ENCODE measurements at regions not wholly inside any gene's neighbourhood (a gene's known extent, or its start where the extent isn't known, plus 50 kb on each side); places are given as distances from the start of the nearest gene placed in this dataset.
"Not testable (repeated sequence)": the region's sequence is repeated elsewhere in the genome, so short reads cannot be mapped to it uniquely, and the experiment has no call there.

GRCh38 chr11:90744169-90744568 lies 521.3 kb upstream of the CHORDC1 start:
- H3K4me1 Mint-ChIP-seq, result no peaks in the 10 kb centered on the region
- peaks cover 8 to 14% of the 10 kb centered on the region in 2 donors for H3K9me3 Mint-ChIP-seq
- no peaks in the 10 kb centered on the region for H3K36me3 Mint-ChIP-seq
- H3K4me3 Mint-ChIP-seq, result no peak overlapping the region
- no peak overlapping the region for H3K27ac Mint-ChIP-seq
- ATAC-seq (replicated peaks) (no peak), DNase-seq (no peak)
- H3K27me3 Mint-ChIP-seq, result no peaks in the 10 kb centered on the region

- Mint-ChIP-seq H3K9me3 (peaks cover under 1 to 6% of the 10 kb centered on the region in 2 donors), H3K27me3 (no peaks in the 10 kb centered on the region), H3K36me3 (no peaks in the 10 kb centered on the region), H3K27ac (no peak overlapping the region), H3K4me3 (no peak overlapping the region), H3K4me1 (no peaks in the 10 kb centered on the region)
- ATAC-seq (replicated peaks) (no peak), DNase-seq (no peak)
These were observed 516.0 kb upstream of the CHORDC1 start for GRCh38 chr11:90738799-90739198.

GRCh38 chr11:90737444-90738050 lies 514.7 kb upstream of the CHORDC1 start:
- Mint-ChIP-seq H3K36me3 (no peaks in the 10 kb centered on the region), H3K27me3 (no peaks in the 10 kb centered on the region), H3K27ac (no peak overlapping the region), H3K9me3 (peaks cover 0 to 6% of the 10 kb centered on the region in 2 donors), H3K4me1 (no peaks in the 10 kb centered on the region), H3K4me3 (no peak overlapping the region)
- ATAC-seq (replicated peaks), result no peak
- DNase-seq, result no peak

- DNase-seq (no peak), ATAC-seq (replicated peaks) (no peak)
- no peaks in the 10 kb centered on the region for H3K4me1 Mint-ChIP-seq
- H3K4me3 Mint-ChIP-seq, result no peak overlapping the region
- no peaks in the 10 kb centered on the region for H3K27me3 Mint-ChIP-seq
- H3K36me3 Mint-ChIP-seq, result no peaks in the 10 kb centered on the region
- no peak overlapping the region for H3K27ac Mint-ChIP-seq
- H3K9me3 Mint-ChIP-seq, result peaks cover 0 to 5% of the 10 kb centered on the region in 2 donors
These were observed 509.6 kb upstream of the CHORDC1 start for GRCh38 chr11:90732486-90732885.

GRCh38 chr11:90723475-90723874 lies 500.6 kb upstream of the CHORDC1 start:
- Mint-ChIP-seq H3K4me3 (no peak overlapping the region), H3K9me3 (peaks cover 3 to 10% of the 10 kb centered on the region in 2 donors), H3K27me3 (no peaks in the 10 kb centered on the region), H3K36me3 (no peaks in the 10 kb centered on the region), H3K27ac (no peak overlapping the region), H3K4me1 (no peaks in the 10 kb centered on the region)
- ATAC-seq (replicated peaks) (no peak), DNase-seq (no peak)

GRCh38 chr11:90722552-90723190 lies 499.8 kb upstream of the CHORDC1 start:
- H3K27ac Mint-ChIP-seq, result no peak overlapping the region
- peaks cover 3 to 6% of the 10 kb centered on the region in 2 donors for H3K9me3 Mint-ChIP-seq
- H3K27me3 Mint-ChIP-seq, result no peaks in the 10 kb centered on the region
- DNase-seq (no peak), ATAC-seq (replicated peaks) (no peak)
- H3K36me3 Mint-ChIP-seq, result no peaks in the 10 kb centered on the region
- H3K4me1 Mint-ChIP-seq, result no peaks in the 10 kb centered on the region
- H3K4me3 Mint-ChIP-seq, result no peak overlapping the region

- Mint-ChIP-seq H3K4me3 (no peak overlapping the region), H3K36me3 (no peaks in the 10 kb centered on the region), H3K9me3 (peaks cover 19 to 24% of the 10 kb centered on the region in 2 donors), H3K27ac (no peak overlapping the region), H3K27me3 (no peaks in the 10 kb centered on the region), H3K4me1 (no peaks in the 10 kb centered on the region)
- DNase-seq, result no peak
- ATAC-seq (replicated peaks), result no peak
These were observed 494.7 kb upstream of the CHORDC1 start for GRCh38 chr11:90717522-90717921.

GRCh38 chr11:90705661-90706060 lies 482.8 kb upstream of the CHORDC1 start:
- Mint-ChIP-seq H3K27me3 (no peaks in the 10 kb centered on the region), H3K9me3 (peaks cover 2 to 3% of the 10 kb centered on the region in 2 donors), H3K27ac (no peak overlapping the region), H3K36me3 (no peaks in the 10 kb centered on the region), H3K4me1 (no peaks in the 10 kb centered on the region), H3K4me3 (no peak overlapping the region)
- ATAC-seq (replicated peaks) (no peak), DNase-seq (no peak)

GRCh38 chr11:90704510-90704909 lies 481.7 kb upstream of the CHORDC1 start:
- no peak overlapping the region for H3K27ac Mint-ChIP-seq
- no peaks in the 10 kb centered on the region for H3K4me1 Mint-ChIP-seq
- H3K27me3 Mint-ChIP-seq, result no peaks in the 10 kb centered on the region
- DNase-seq (no peak), ATAC-seq (replicated peaks) (no peak)
- H3K4me3 Mint-ChIP-seq, result no peak overlapping the region
- no peaks in the 10 kb centered on the region for H3K36me3 Mint-ChIP-seq
- peaks cover 2 to 3% of the 10 kb centered on the region in 2 donors for H3K9me3 Mint-ChIP-seq

GRCh38 chr11:90701716-90702115 lies 478.9 kb upstream of the CHORDC1 start:
- DNase-seq (no peak), ATAC-seq (replicated peaks) (no peak)
- Mint-ChIP-seq H3K27me3 (no peaks in the 10 kb centered on the region), H3K36me3 (no peaks in the 10 kb centered on the region), H3K4me3 (no peak overlapping the region), H3K9me3 (peaks cover 0 to 3% of the 10 kb centered on the region in 2 donors), H3K4me1 (no peaks in the 10 kb centered on the region), H3K27ac (no peak overlapping the region)

- Mint-ChIP-seq H3K27me3 (no peaks in the 10 kb centered on the region), H3K27ac (no peak overlapping the region), H3K36me3 (no peaks in the 10 kb centered on the region), H3K4me1 (no peaks in the 10 kb centered on the region), H3K9me3 (peaks cover 0 to 3% of the 10 kb centered on the region in 2 donors), H3K4me3 (no peak overlapping the region)
- DNase-seq (no peak), ATAC-seq (replicated peaks) (no peak)
These were observed 478.1 kb upstream of the CHORDC1 start for GRCh38 chr11:90700789-90701439.

- ATAC-seq (replicated peaks) (no peak), DNase-seq (no peak)
- H3K36me3 Mint-ChIP-seq, result no peaks in the 10 kb centered on the region
- no peak overlapping the region for H3K27ac Mint-ChIP-seq
- H3K9me3 Mint-ChIP-seq, result peaks cover 1 to 3% of the 10 kb centered on the region in 2 donors
- H3K27me3 Mint-ChIP-seq, result no peaks in the 10 kb centered on the region
- no peaks in the 10 kb centered on the region for H3K4me1 Mint-ChIP-seq
- H3K4me3 Mint-ChIP-seq, result no peak overlapping the region
These were observed 477.0 kb upstream of the CHORDC1 start for GRCh38 chr11:90699791-90700400.

- no peak for DNase-seq
- Mint-ChIP-seq H3K27ac (no peak overlapping the region), H3K27me3 (no peaks in the 10 kb centered on the region), H3K4me1 (no peaks in the 10 kb centered on the region), H3K36me3 (no peaks in the 10 kb centered on the region), H3K9me3 (peaks cover 4 to 6% of the 10 kb centered on the region in 2 donors), H3K4me3 (no peak overlapping the region)
- ATAC-seq (replicated peaks), result no peak
These were observed 475.4 kb upstream of the CHORDC1 start for GRCh38 chr11:90698238-90698637.

GRCh38 chr11:90675496-90675895 lies 452.6 kb upstream of the CHORDC1 start:
- H3K27ac Mint-ChIP-seq; H3K4me1 Mint-ChIP-seq; H3K4me3 Mint-ChIP-seq; H3K27me3 Mint-ChIP-seq; ATAC-seq (replicated peaks); DNase-seq; H3K36me3 Mint-ChIP-seq: not testable (repeated sequence)
- H3K9me3 Mint-ChIP-seq, result peaks cover 12 to 14% of the 10 kb centered on the region in 2 donors

- H3K4me3 Mint-ChIP-seq, result no peak overlapping the region
- no peaks in the 10 kb centered on the region for H3K36me3 Mint-ChIP-seq
- H3K9me3 Mint-ChIP-seq, result peaks cover 3 to 10% of the 10 kb centered on the region in 2 donors
- ATAC-seq (replicated peaks) (no peak), DNase-seq (no peak)
- H3K4me1 Mint-ChIP-seq, result no peaks in the 10 kb centered on the region
- H3K27ac Mint-ChIP-seq, result no peak overlapping the region
- no peaks in the 10 kb centered on the region for H3K27me3 Mint-ChIP-seq
These were observed 446.2 kb upstream of the CHORDC1 start for GRCh38 chr11:90669094-90669493.

All from stimulated activated naive B cell treated with anti-CD40 and anti-IgM and Interleukin-4, amounts not matched to agents 10 μg/mL and 1 μg/mL and 100 μg/mL, for 72 hours (primary cell).